GM12878 (cell line): ENCODE measurements at regions not wholly inside any gene's neighbourhood (a gene's known extent, or its start where the extent isn't known, plus 50 kb on each side); places are given as distances from the start of the nearest gene placed in this dataset.

Experiments used
- ATAC-seq: fragments of 200-7000 bp; cut with Tn5 transposase; 3 replicates; pipeline ENCODE4 v1.9.1; 2020; ENCODE audit warnings: mild to moderate bottlenecking, moderate library complexity
- BruUV-seq: library from RNA; stranded (reverse); fragments of 400-500 nt; replicated peaks from 2 replicates; lab custom pipeline; 2021; lab: Mats Ljungman, UMichigan
- CTCF ChIA-PET: fragments of 300-600 bp; sonication (Branson Sonifier 250); formaldehyde crosslinking; extraction: SDS; loops from one replicate; lab custom pipeline; 2021; ENCODE audit warnings: inconsistent platforms; lab: Yijun Ruan, JAX
- POLR2A ChIA-PET: fragments of 350-600 bp; formaldehyde crosslinking; extraction: SDS; loops from one replicate; lab custom pipeline; 2021; ENCODE audit warnings: inconsistent platforms; lab: Charles Lee
- RAD21 ChIA-PET: fragments of 300-600 bp; sonication (Branson Sonifier 250); formaldehyde crosslinking; loops from one replicate; lab custom pipeline; 2023; ENCODE audit warnings: antibody characterized with exemption; ENCODE audit not compliant: unreplicated experiment; lab: Charles Lee
- SMC1A ChIA-PET: fragments of 300-600 bp; sonication (Branson Sonifier 250); formaldehyde crosslinking; loops from one replicate; lab custom pipeline; 2023; ENCODE audit not compliant: unreplicated experiment, uncharacterized antibody; lab: Charles Lee
- DNase-seq: peaks from one replicate; pipeline ENCODE4 v3.0.0-alpha.2; 2011; ENCODE audit warnings: low read depth, low spot score
- FAIRE-seq: peaks from 3 replicates; lab custom pipeline; 2011; peaks lifted over from hg19 to GRCh38; lab: Jason Lieb, UNC
- H2AFZ ChIP-seq: 2 replicates; pipeline ENCODE4 v1.6.0; 2011; ENCODE audit warnings: low read depth, low read length, control low read depth; ENCODE audit not compliant: control insufficient read depth
- H3K27ac ChIP-seq: 2 replicates; pipeline ENCODE4 v1.5.1; 2011; ENCODE audit warnings: control low read depth; ENCODE audit not compliant: control insufficient read depth, insufficient read depth
- H3K27me3 ChIP-seq, 2 experiments: replicated peaks in 1 of 2; 2 replicates each; pipeline versions ENCODE4 v1.6.0 to v1.6.1; 2011; ENCODE audit warnings: low read length in 1 of 2; ENCODE audit not compliant: control insufficient read depth in 2 of 2, insufficient read depth in 2 of 2
- H3K36me3 ChIP-seq, 2 experiments: 2 replicates each; pipeline ENCODE4 v1.5.1; 2011; ENCODE audit warnings: low read length in 1 of 2; ENCODE audit not compliant: control insufficient read depth in 2 of 2, insufficient read depth in 2 of 2
- H3K4me1 ChIP-seq: 2 replicates; pipeline ENCODE4 v1.6.1; 2011; ENCODE audit warnings: mild to moderate bottlenecking, low read length, moderate library complexity, mixed read lengths; ENCODE audit not compliant: control insufficient read depth, insufficient read depth
- H3K4me2 ChIP-seq: 2 replicates; pipeline ENCODE4 v1.6.0; 2011; ENCODE audit warnings: control low read depth; ENCODE audit not compliant: control insufficient read depth, insufficient read depth
- H3K4me3 ChIP-seq: fragments of 200-600 bp; sonication (generic); 2 replicates; pipeline ENCODE4 v1.5.1; 2016
- H3K79me2 ChIP-seq: 2 replicates; pipeline ENCODE4 v1.6.0; 2011; ENCODE audit warnings: low read length; ENCODE audit not compliant: control insufficient read depth, insufficient read depth
- H3K9ac ChIP-seq: 2 replicates; pipeline ENCODE4 v1.8.0; 2011; ENCODE audit warnings: low read length, control low read depth, mixed read lengths; ENCODE audit not compliant: control insufficient read depth, insufficient read depth
- H3K9me3 ChIP-seq: replicated peaks from 3 replicates; pipeline ENCODE4 v1.5.1; 2011; ENCODE audit warnings: mild to moderate bottlenecking, low read length; ENCODE audit not compliant: control insufficient read depth, insufficient read depth
- H4K20me1 ChIP-seq: 2 replicates; pipeline ENCODE4 v1.6.0; 2011; ENCODE audit not compliant: control insufficient read depth, insufficient read depth
- EGR1 ChIP-seq, 2 experiments: IDR thresholded peaks; 1 replicate in 1 of 2; 2 replicates in 1 of 2; pipeline ENCODE4 v1.6.1; 2011 to 2012; ENCODE audit warnings: low read depth in 2 of 2, low read length in 2 of 2, borderline replicate concordance in 1 of 2, mild to moderate bottlenecking in 1 of 2, moderate library complexity in 1 of 2
- ETV6 ChIP-seq, 2 experiments: fragments of 450-650 bp in 1 of 2; IDR thresholded peaks in 1 of 2; conservative IDR thresholded peaks in 1 of 2; 2 replicates each; pipeline ENCODE4 v1.6.1; 2014; ENCODE audit warnings: antibody characterized with exemption in 1 of 2, borderline replicate concordance in 1 of 2, low read depth in 1 of 2, mild to moderate bottlenecking in 1 of 2, moderate library complexity in 1 of 2
- GABPA ChIP-seq: IDR thresholded peaks from 2 replicates; pipeline ENCODE4 v1.6.1; 2014; ENCODE audit warnings: antibody characterized with exemption, low read depth, mild to moderate bottlenecking, inconsistent platforms
- ZNF592 ChIP-seq: fragments of 450-650 bp; IDR thresholded peaks from 2 replicates; pipeline ENCODE4 v1.6.1; 2017; ENCODE audit warnings: mild to moderate bottlenecking, moderate library complexity
- in situ Hi-C: fragments of 300-500 bp; cut with MboI; formaldehyde crosslinking; loops from 9 replicates; pipeline ENCODE4 v1.14.3; 2018; ENCODE audit warnings: mixed read lengths
- intact Hi-C: fragments of 100-400 bp; cut with micrococcal nuclease; formaldehyde crosslinking; loops from one replicate; pipeline ENCODE4 v1.14.2; 2022; ENCODE audit not compliant: unreplicated experiment

- ChIA-PET RAD21 (no interaction called here), CTCF (interaction anchor here (1.0 kb wide), 1 partner anchor 11 kb away, joined by 3 read pairs; no protein-coding TSS in a partner anchor), SMC1A (interaction anchor here (0.5 to 1.6 kb wide), 3 partner anchors 15 to 195 kb away, joined by 4 read pairs; no protein-coding TSS in a partner anchor), POLR2A (no interaction called here)
- Histone ChIP-seq H3K27me3 (no peaks in the 10 kb centered on the region), H3K4me2 (no peak overlapping the region), H2AFZ (no peak overlapping the region), H3K9ac (no peak overlapping the region), H3K27ac (no peak overlapping the region), H3K4me1 (no peaks in the 10 kb centered on the region), H4K20me1 (no peaks in the 10 kb centered on the region), H3K9me3 (no peaks in the 10 kb centered on the region; the same call in 2 of the 3 replicates), H3K36me3 (no peaks in the 10 kb centered on the region), H3K79me2 (no peaks in the 10 kb centered on the region), H3K4me3 (no peak overlapping the region)
- no TSS peak for BruUV-seq
- TF ChIP-seq ZNF592 (no peak), ETV6 (conservative IDR thresholded peaks at IDR 0.05 in 1 of 2, IDR thresholded peaks at IDR 0.05 in 1 of 2; ENCODE audit: borderline replicate concordance in 1 of 2, low read depth in 1 of 2) (no peak), GABPA (no peak), EGR1 (IDR thresholded peaks at IDR 0.05; ENCODE audit: borderline replicate concordance in 1 of 2, low read depth in 2 of 2, low read length in 2 of 2) (no peak)
- no peak for DNase-seq
- FAIRE-seq: no peak
- intact Hi-C loops (no loop called here), in situ Hi-C loops (no loop called here)
- ATAC-seq: no peak
Observed at GRCh38 chr5:89534331-89534730, 651.3 kb upstream of the MEF2C start.
